Upper lobe of right lung (tissue), 1 donor: ENCODE measurements at regions not wholly inside any gene's neighbourhood (a gene's known extent, or its start where the extent isn't known, plus 50 kb on each side); places are given as distances from the start of the nearest gene placed in this dataset.
A peak's percentile ranks its signal among the peaks of the same experiment; 100 is the strongest.

ENCODE experiments used
- ATAC-seq: fragments of 200-7000 bp; cut with Tn5 transposase; one replicate; pipeline ENCODE4 v1.9.1; 2020; ENCODE audit warnings: mild to moderate bottlenecking, moderate library complexity
- DNase-seq: peaks from one replicate; pipeline ENCODE4 v3.0.0-alpha.2; 2020
- H3K27ac ChIP-seq: fragments of 200-600 bp; one replicate; pipeline ENCODE4 v1.8.0; 2022
- H3K27me3 ChIP-seq: fragments of 200-600 bp; one replicate; pipeline ENCODE4 v1.8.0; 2022; ENCODE audit warnings: mild to moderate bottlenecking
- H3K36me3 ChIP-seq: fragments of 200-600 bp; one replicate; pipeline ENCODE4 v1.8.0; 2022
- H3K4me1 ChIP-seq: fragments of 200-600 bp; one replicate; pipeline ENCODE4 v1.8.0; 2022
- H3K4me3 ChIP-seq: fragments of 200-600 bp; one replicate; pipeline ENCODE4 v1.8.0; 2022; ENCODE audit warnings: mild to moderate bottlenecking
- H3K9me3 ChIP-seq: fragments of 200-600 bp; one replicate; pipeline ENCODE4 v1.8.0; 2022
- CTCF ChIP-seq: fragments of 200-600 bp; IDR thresholded peaks from one replicate; pipeline ENCODE4 v1.8.0; 2022; ENCODE audit warnings: antibody characterized with exemption
- intact Hi-C: fragments of 100-400 bp; cut with DNase I; formaldehyde crosslinking; loops from one replicate; pipeline ENCODE4 v1.11.0; 2022
- donor health status: DM: no; HTN: yes; CAD: no; lungs with severe emphysema.

GRCh38 chr5:57012511-57012910 lies 60.6 kb upstream of the MIER3 start:
- no peaks in the 10 kb centered on the region for H3K4me1 ChIP-seq
- DNase-seq (no peak), ATAC-seq (no peak)
- no peaks in the 10 kb centered on the region for H3K9me3 ChIP-seq
- H3K27me3 ChIP-seq = no peaks in the 10 kb centered on the region
- H3K4me3 ChIP-seq = no peak overlapping the region
- no peak for TF ChIP-seq CTCF
- H3K27ac ChIP-seq = no peak overlapping the region
- intact Hi-C loops = no loop called here
- no peaks in the 10 kb centered on the region for H3K36me3 ChIP-seq

- Histone ChIP-seq H3K36me3 (no peaks in the 10 kb centered on the region), H3K9me3 (no peaks in the 10 kb centered on the region), H3K27ac (no peak overlapping the region), H3K4me3 (no peak overlapping the region), H3K27me3 (no peaks in the 10 kb centered on the region), H3K4me1 (no peaks in the 10 kb centered on the region)
- no peak for TF ChIP-seq CTCF
- intact Hi-C loops = no loop called here
- ATAC-seq = no peak
- DNase-seq = no peak
These were observed 74.0 kb upstream of the MIER3 start for GRCh38 chr5:57025961-57026360.

- ATAC-seq (no peak), DNase-seq (no peak)
- no peaks in the 10 kb centered on the region for H3K4me1 ChIP-seq
- no peak overlapping the region for H3K27ac ChIP-seq
- no peaks in the 10 kb centered on the region for H3K27me3 ChIP-seq
- no peak for TF ChIP-seq CTCF
- intact Hi-C loops = no loop called here
- no peak overlapping the region for H3K4me3 ChIP-seq
- no peaks in the 10 kb centered on the region for H3K9me3 ChIP-seq
- H3K36me3 ChIP-seq = no peaks in the 10 kb centered on the region
These were observed 76.2 kb upstream of the MIER3 start for GRCh38 chr5:57028161-57028560.

- TF ChIP-seq CTCF = no peak
- DNase-seq = no peak
- Histone ChIP-seq H3K27ac (no peak overlapping the region), H3K4me3 (no peak overlapping the region), H3K27me3 (no peaks in the 10 kb centered on the region), H3K4me1 (no peaks in the 10 kb centered on the region), H3K36me3 (no peaks in the 10 kb centered on the region), H3K9me3 (no peaks in the 10 kb centered on the region)
- intact Hi-C loops = no loop called here
- ATAC-seq = peak; percentile 26
These were observed 80.2 kb upstream of the MIER3 start for GRCh38 chr5:57032151-57032551.

- Histone ChIP-seq H3K4me3 (no peak overlapping the region), H3K27ac (no peak overlapping the region), H3K36me3 (no peaks in the 10 kb centered on the region), H3K9me3 (no peaks in the 10 kb centered on the region), H3K27me3 (no peaks in the 10 kb centered on the region), H3K4me1 (no peaks in the 10 kb centered on the region)
- intact Hi-C loops = no loop called here
- ATAC-seq = no peak
- TF ChIP-seq CTCF = no peak
- no peak for DNase-seq
These were observed 81.2 kb upstream of the MIER3 start for GRCh38 chr5:57033103-57033502.

- Histone ChIP-seq H3K4me1 (no peaks in the 10 kb centered on the region), H3K27me3 (no peaks in the 10 kb centered on the region), H3K4me3 (no peak overlapping the region), H3K27ac (no peak overlapping the region), H3K36me3 (no peaks in the 10 kb centered on the region), H3K9me3 (no peaks in the 10 kb centered on the region)
- ATAC-seq = no peak
- intact Hi-C loops = no loop called here
- no peak for TF ChIP-seq CTCF
- DNase-seq = no peak
These were observed 81.6 kb upstream of the MIER3 start for GRCh38 chr5:57033503-57033902.
